Astrocyte (in vitro differentiated cells and primary cell): ENCODE measurements at regions not wholly inside any gene's neighbourhood (a gene's known extent, or its start where the extent isn't known, plus 50 kb on each side); places are given as distances from the start of the nearest gene placed in this dataset.
"Not testable (repeated sequence)": the region's sequence is repeated elsewhere in the genome, so short reads cannot be mapped to it uniquely, and the experiment has no call there.

Experiments
- DNase-seq: peaks from one replicate; pipeline ENCODE4 v3.0.0-alpha.2; 2010; ENCODE audit warnings: low read depth
- FAIRE-seq: peaks from 2 replicates; lab custom pipeline; 2011; peaks lifted over from hg19 to GRCh38; lab: Jason Lieb, UNC
- H2AFZ ChIP-seq: 2 replicates; pipeline ENCODE4 v1.6.0; 2012; ENCODE audit warnings: low read depth, low read length, inconsistent platforms
- H3K27ac ChIP-seq: 2 replicates; pipeline ENCODE4 v1.5.1; 2011; ENCODE audit warnings: low read depth, low read length, inconsistent platforms
- H3K27me3 ChIP-seq: 2 replicates; pipeline ENCODE4 v1.6.0; 2011; ENCODE audit warnings: low read length, inconsistent platforms; ENCODE audit not compliant: insufficient read depth
- H3K36me3 ChIP-seq: 2 replicates; pipeline ENCODE4 v1.5.1; 2011; ENCODE audit warnings: low read length, inconsistent platforms; ENCODE audit not compliant: insufficient read depth
- H3K4me1 ChIP-seq: 2 replicates; pipeline ENCODE4 v1.5.1; 2011; ENCODE audit warnings: low read length, inconsistent platforms; ENCODE audit not compliant: insufficient read depth
- H3K4me2 ChIP-seq: 2 replicates; pipeline ENCODE4 v1.6.0; 2012; ENCODE audit warnings: low read length, inconsistent platforms
- H3K4me3 ChIP-seq: 2 replicates; pipeline ENCODE4 v1.5.1; 2011; ENCODE audit warnings: low read depth, mild to moderate bottlenecking, low read length, inconsistent platforms; ENCODE audit not compliant: insufficient read depth
- H3K79me2 ChIP-seq: 2 replicates; pipeline ENCODE4 v1.6.0; 2012; ENCODE audit warnings: mild to moderate bottlenecking, low read length, inconsistent platforms; ENCODE audit not compliant: insufficient read depth
- H3K9ac ChIP-seq: 2 replicates; pipeline ENCODE4 v1.6.0; 2012; ENCODE audit warnings: mild to moderate bottlenecking, low read length, inconsistent platforms
- H3K9me3 ChIP-seq: 2 replicates; pipeline ENCODE4 v1.5.1; 2012; ENCODE audit warnings: low read depth, mild to moderate bottlenecking, low read length, inconsistent platforms; ENCODE audit not compliant: insufficient read depth
- H4K20me1 ChIP-seq: 2 replicates; pipeline ENCODE4 v1.6.0; 2012; ENCODE audit warnings: low read length, inconsistent platforms; ENCODE audit not compliant: insufficient read depth
- H3K27ac Mint-ChIP-seq: one replicate; pipeline ENCODE4 v1.8.0; 2021; ENCODE audit warnings: mild to moderate bottlenecking, mixed read lengths; ENCODE audit not compliant: unreplicated experiment
- H3K27me3 Mint-ChIP-seq: one replicate; pipeline ENCODE4 v1.8.0; 2021; ENCODE audit warnings: low read depth, mixed read lengths; ENCODE audit not compliant: unreplicated experiment
- H3K36me3 Mint-ChIP-seq: one replicate; pipeline ENCODE4 v1.8.0; 2021; ENCODE audit warnings: low read depth, mixed read lengths; ENCODE audit not compliant: unreplicated experiment
- H3K4me1 Mint-ChIP-seq: one replicate; pipeline ENCODE4 v1.8.0; 2021; ENCODE audit warnings: low read depth, mixed read lengths; ENCODE audit not compliant: unreplicated experiment
- H3K4me3 Mint-ChIP-seq: one replicate; pipeline ENCODE4 v1.8.0; 2021; ENCODE audit warnings: mild to moderate bottlenecking, moderate library complexity, mixed read lengths; ENCODE audit not compliant: unreplicated experiment
- H3K9me3 Mint-ChIP-seq: one replicate; pipeline ENCODE4 v1.8.0; 2021; ENCODE audit warnings: mild to moderate bottlenecking, mixed read lengths; ENCODE audit not compliant: unreplicated experiment
- CTCF ChIP-seq: IDR thresholded peaks from 2 replicates; pipeline ENCODE4 v1.5.1; 2011; ENCODE audit warnings: low read depth, mild to moderate bottlenecking, inconsistent platforms, low read length, moderate library complexity; ENCODE audit not compliant: insufficient read depth
- EZH2 ChIP-seq: IDR thresholded peaks from 2 replicates; pipeline ENCODE4 v1.6.1; 2012; ENCODE audit warnings: mild to moderate bottlenecking, low read length, inconsistent platforms; ENCODE audit not compliant: insufficient read depth

- Histone ChIP-seq H4K20me1 (no peaks in the 10 kb centered on the region), H3K9ac (no peak overlapping the region), H3K79me2 (no peaks in the 10 kb centered on the region), H3K36me3 (no peaks in the 10 kb centered on the region), H2AFZ (no peak overlapping the region), H3K27ac (no peak overlapping the region), H3K4me3 (no peak overlapping the region), H3K27me3 (no peaks in the 10 kb centered on the region), H3K4me2 (no peak overlapping the region), H3K4me1 (no peaks in the 10 kb centered on the region), H3K9me3 (no peaks in the 10 kb centered on the region)
- Mint-ChIP-seq H3K36me3 (no peaks in the 10 kb centered on the region), H3K27ac (no peak overlapping the region), H3K9me3 (peaks cover 2% of the 10 kb centered on the region), H3K4me1 (peaks cover 10% of the 10 kb centered on the region), H3K27me3 (no peaks in the 10 kb centered on the region), H3K4me3 (no peak overlapping the region)
- FAIRE-seq: no peak
- DNase-seq: no peak
- TF ChIP-seq EZH2 (no peak), CTCF (no peak)
Observed at GRCh38 chr2:58595714-58596113, 354.6 kb upstream of the FANCL start.

GRCh38 chr2:58594762-58595161 lies 353.6 kb upstream of the FANCL start:
- Histone ChIP-seq H4K20me1 (no peaks in the 10 kb centered on the region), H2AFZ (no peak overlapping the region), H3K4me2 (no peak overlapping the region), H3K9me3 (no peaks in the 10 kb centered on the region), H3K4me1 (no peaks in the 10 kb centered on the region), H3K9ac (no peak overlapping the region), H3K36me3 (no peaks in the 10 kb centered on the region), H3K79me2 (no peaks in the 10 kb centered on the region), H3K27me3 (no peaks in the 10 kb centered on the region), H3K4me3 (no peak overlapping the region), H3K27ac (no peak overlapping the region)
- Mint-ChIP-seq H3K27me3 (no peaks in the 10 kb centered on the region), H3K9me3 (peaks cover 2% of the 10 kb centered on the region), H3K4me1 (peaks cover 10% of the 10 kb centered on the region), H3K27ac (no peak overlapping the region), H3K4me3 (no peak overlapping the region), H3K36me3 (no peaks in the 10 kb centered on the region)
- FAIRE-seq (no peak), DNase-seq (peak; percentile 8)
- TF ChIP-seq EZH2 (no peak), CTCF (no peak)

GRCh38 chr2:58594175-58594574 lies 353.1 kb upstream of the FANCL start:
- Histone ChIP-seq H2AFZ (no peak overlapping the region), H3K4me3 (no peak overlapping the region), H3K27me3 (no peaks in the 10 kb centered on the region), H3K4me1 (no peaks in the 10 kb centered on the region), H3K9ac (no peak overlapping the region), H3K79me2 (no peaks in the 10 kb centered on the region), H4K20me1 (no peaks in the 10 kb centered on the region), H3K36me3 (no peaks in the 10 kb centered on the region), H3K4me2 (no peak overlapping the region), H3K9me3 (no peaks in the 10 kb centered on the region), H3K27ac (no peak overlapping the region)
- no peaks in the 10 kb centered on the region for H3K36me3 Mint-ChIP-seq
- no peak for DNase-seq
- FAIRE-seq: no peak
- TF ChIP-seq EZH2: no peak
- TF ChIP-seq CTCF: no peak
- H3K4me3 Mint-ChIP-seq: no peak overlapping the region
- H3K9me3 Mint-ChIP-seq: peaks cover 2% of the 10 kb centered on the region
- H3K27ac Mint-ChIP-seq: no peak overlapping the region
- H3K4me1 Mint-ChIP-seq: peaks cover 10% of the 10 kb centered on the region
- no peaks in the 10 kb centered on the region for H3K27me3 Mint-ChIP-seq

- not testable (repeated sequence) for H3K4me1 ChIP-seq, FAIRE-seq, H3K79me2 ChIP-seq, DNase-seq, H3K4me3 Mint-ChIP-seq, H4K20me1 ChIP-seq, H3K4me2 ChIP-seq, H2AFZ ChIP-seq, H3K4me1 Mint-ChIP-seq, H3K27ac Mint-ChIP-seq, H3K9ac ChIP-seq, H3K27me3 Mint-ChIP-seq, H3K9me3 ChIP-seq, H3K4me3 ChIP-seq, H3K27ac ChIP-seq, H3K9me3 Mint-ChIP-seq, H3K27me3 ChIP-seq, H3K36me3 ChIP-seq, H3K36me3 Mint-ChIP-seq
Observed at GRCh38 chr2:58586178-58586577, 345.1 kb upstream of the FANCL start.
